ENCODE measurements at regions not wholly inside any gene's neighbourhood (a gene's known extent, or its start where the extent isn't known, plus 50 kb on each side); places are given as distances from the start of the nearest gene placed in this dataset.

DNA sequence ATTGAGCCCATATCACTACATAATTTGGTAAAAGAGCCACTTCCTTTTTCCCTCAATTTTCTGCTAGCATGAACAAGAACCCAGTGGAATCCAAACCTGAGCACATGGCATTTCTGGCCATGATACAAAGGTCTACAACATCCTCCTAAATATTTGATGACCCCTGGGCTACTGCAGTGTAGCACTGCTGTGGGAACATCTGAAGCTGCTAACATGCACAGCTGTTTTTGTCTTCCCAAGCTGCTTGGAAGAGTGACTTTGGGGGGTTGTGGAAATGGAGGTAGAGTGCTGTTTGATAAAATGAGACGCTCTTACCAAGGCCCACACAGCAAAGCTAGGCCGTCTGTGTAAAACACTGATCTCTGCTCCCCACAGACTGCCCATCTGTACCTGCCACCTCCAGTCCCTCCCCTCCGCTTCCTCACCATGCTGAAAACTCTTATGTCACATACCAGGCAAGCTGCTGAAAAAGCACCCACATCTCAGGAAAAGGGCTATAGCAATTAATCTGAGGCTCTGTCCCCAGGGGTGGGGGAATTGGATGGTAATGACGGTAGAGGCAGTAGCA lies 197.2 kb upstream of the HNRNPA3 start:
- Mint-ChIP-seq H3K27ac (ENCODE audit: unreplicated experiment) (no peak overlapping the region), H3K9me3 (ENCODE audit: unreplicated experiment) (no peaks in the 10 kb centered on the region), H3K36me3 (ENCODE audit: low read depth, unreplicated experiment) (no peaks in the 10 kb centered on the region), H3K4me1 (ENCODE audit: unreplicated experiment) (no peaks in the 10 kb centered on the region), H3K27me3 (ENCODE audit: unreplicated experiment) (no peaks in the 10 kb centered on the region), H3K4me3 (ENCODE audit: unreplicated experiment) (no peak overlapping the region)
- TF ChIP-seq, protein P1, sequence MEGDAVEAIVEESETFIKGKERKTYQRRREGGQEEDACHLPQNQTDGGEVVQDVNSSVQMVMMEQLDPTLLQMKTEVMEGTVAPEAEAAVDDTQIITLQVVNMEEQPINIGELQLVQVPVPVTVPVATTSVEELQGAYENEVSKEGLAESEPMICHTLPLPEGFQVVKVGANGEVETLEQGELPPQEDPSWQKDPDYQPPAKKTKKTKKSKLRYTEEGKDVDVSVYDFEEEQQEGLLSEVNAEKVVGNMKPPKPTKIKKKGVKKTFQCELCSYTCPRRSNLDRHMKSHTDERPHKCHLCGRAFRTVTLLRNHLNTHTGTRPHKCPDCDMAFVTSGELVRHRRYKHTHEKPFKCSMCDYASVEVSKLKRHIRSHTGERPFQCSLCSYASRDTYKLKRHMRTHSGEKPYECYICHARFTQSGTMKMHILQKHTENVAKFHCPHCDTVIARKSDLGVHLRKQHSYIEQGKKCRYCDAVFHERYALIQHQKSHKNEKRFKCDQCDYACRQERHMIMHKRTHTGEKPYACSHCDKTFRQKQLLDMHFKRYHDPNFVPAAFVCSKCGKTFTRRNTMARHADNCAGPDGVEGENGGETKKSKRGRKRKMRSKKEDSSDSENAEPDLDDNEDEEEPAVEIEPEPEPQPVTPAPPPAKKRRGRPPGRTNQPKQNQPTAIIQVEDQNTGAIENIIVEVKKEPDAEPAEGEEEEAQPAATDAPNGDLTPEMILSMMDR (IDR thresholded peaks at IDR 0.05; ENCODE audit: unreplicated experiment), result no peak
- DNase-seq (ENCODE audit: low spot score), result no peak

DNA sequence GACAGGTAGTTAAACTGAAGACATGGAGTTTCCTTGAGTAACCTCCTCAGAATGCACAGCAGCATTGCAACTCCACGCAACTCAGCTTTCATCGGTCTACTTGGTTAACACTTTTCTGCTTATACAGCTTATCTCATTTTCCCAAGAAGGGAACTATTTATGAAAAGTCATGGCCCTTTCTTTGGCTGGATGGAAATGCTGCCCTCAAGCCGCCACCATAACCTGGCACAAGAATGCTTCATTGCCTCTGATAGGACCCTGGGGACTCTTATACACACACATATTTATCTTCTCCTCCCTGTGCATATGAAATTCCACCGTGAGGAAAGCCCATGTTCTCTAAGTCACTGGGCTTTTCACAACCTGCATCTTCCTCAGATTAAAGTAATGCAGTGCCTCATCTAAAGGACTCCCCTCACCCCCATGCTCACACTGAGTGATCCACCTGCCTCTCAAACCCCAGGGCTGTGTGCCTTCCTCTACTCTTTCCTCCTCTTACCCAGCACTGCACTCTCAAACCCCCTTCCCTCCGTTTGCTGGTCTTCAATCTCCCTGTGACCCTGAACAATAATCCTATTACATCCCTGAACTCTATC lies 192.0 kb upstream of the HNRNPA3 start:
- no peaks in the 10 kb centered on the region for H3K27me3 Mint-ChIP-seq (ENCODE audit: unreplicated experiment)
- TF ChIP-seq, protein P1 (IDR thresholded peaks at IDR 0.05; ENCODE audit: unreplicated experiment), result no peak
- no peak overlapping the region for H3K27ac Mint-ChIP-seq (ENCODE audit: unreplicated experiment)
- no peak for DNase-seq (ENCODE audit: low spot score)
- H3K9me3 Mint-ChIP-seq (ENCODE audit: unreplicated experiment), result no peaks in the 10 kb centered on the region
- H3K4me1 Mint-ChIP-seq (ENCODE audit: unreplicated experiment), result no peaks in the 10 kb centered on the region
- no peaks in the 10 kb centered on the region for H3K36me3 Mint-ChIP-seq (ENCODE audit: low read depth, unreplicated experiment)
- no peak overlapping the region for H3K4me3 Mint-ChIP-seq (ENCODE audit: unreplicated experiment)

DNA sequence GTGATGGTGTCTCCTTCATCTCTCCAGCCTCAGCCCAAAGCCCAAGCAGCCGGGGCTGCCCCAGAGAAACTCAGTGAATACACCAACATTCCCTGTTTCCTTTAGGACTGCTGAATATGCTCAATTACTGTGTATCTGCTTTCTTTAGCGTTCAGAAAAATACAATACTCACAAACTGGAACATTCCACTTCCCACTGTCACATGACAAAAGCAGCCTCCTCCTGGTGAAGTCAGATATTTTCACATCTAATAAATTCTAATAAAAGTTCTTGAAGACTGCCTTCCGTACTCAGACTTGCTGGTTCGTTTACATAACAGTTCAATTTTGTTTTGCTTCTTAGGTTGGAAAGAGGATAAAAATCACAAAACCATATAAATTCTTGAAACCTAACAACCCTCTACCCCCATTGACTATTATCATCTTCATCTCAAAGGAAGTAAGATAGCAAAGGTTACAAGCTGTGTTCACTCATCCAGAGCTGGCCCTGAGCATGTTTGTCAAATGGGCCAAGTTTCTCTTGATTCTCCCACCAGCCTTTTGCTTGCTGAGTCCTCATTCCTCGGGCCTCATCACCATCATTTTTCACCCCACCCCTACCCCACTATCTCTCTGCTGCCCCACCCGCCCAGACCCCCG lies 190.8 kb upstream of the HNRNPA3 start:
- TF ChIP-seq, protein P1 (IDR thresholded peaks at IDR 0.05; ENCODE audit: unreplicated experiment), result no peak
- DNase-seq (ENCODE audit: low spot score), result no peak
- Mint-ChIP-seq H3K36me3 (ENCODE audit: low read depth, unreplicated experiment) (no peaks in the 10 kb centered on the region), H3K4me1 (ENCODE audit: unreplicated experiment) (no peaks in the 10 kb centered on the region), H3K4me3 (ENCODE audit: unreplicated experiment) (no peak overlapping the region), H3K27ac (ENCODE audit: unreplicated experiment) (no peak overlapping the region), H3K27me3 (ENCODE audit: unreplicated experiment) (no peaks in the 10 kb centered on the region), H3K9me3 (ENCODE audit: unreplicated experiment) (no peaks in the 10 kb centered on the region)

- Mint-ChIP-seq H3K4me1 (ENCODE audit: unreplicated experiment) (peaks cover 2% of the 10 kb centered on the region), H3K9me3 (ENCODE audit: unreplicated experiment) (no peaks in the 10 kb centered on the region), H3K27ac (ENCODE audit: unreplicated experiment) (no peak overlapping the region), H3K4me3 (ENCODE audit: unreplicated experiment) (no peak overlapping the region), H3K36me3 (ENCODE audit: low read depth, unreplicated experiment) (no peaks in the 10 kb centered on the region), H3K27me3 (ENCODE audit: unreplicated experiment) (no peaks in the 10 kb centered on the region)
- DNase-seq (ENCODE audit: low spot score), result no peak
- TF ChIP-seq, protein P1 (IDR thresholded peaks at IDR 0.05; ENCODE audit: unreplicated experiment), result no peak
Measured at GRCh38 chr2:177024765-177025164, 187.8 kb upstream of the HNRNPA3 start.

DNA sequence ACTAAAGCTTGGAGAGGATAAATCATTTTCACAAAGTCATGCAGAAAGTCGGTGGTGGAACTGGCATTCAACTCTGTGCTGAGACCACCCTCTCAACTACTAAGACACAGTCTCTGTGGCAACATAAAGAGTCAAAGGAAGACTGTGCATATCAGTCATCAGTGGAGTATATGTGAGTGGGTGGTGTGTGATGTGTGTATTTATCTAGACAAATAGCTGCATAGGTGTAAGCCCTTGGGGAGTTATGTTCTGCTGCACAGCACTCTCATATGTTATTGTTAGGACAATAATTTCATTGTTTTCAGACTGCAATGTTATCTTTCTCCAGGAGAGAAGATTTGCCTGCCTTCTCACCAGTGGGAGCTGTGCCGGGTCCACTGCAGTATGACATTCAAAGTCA lies 186.3 kb upstream of the HNRNPA3 start:
- Mint-ChIP-seq H3K9me3 (ENCODE audit: unreplicated experiment) (no peaks in the 10 kb centered on the region), H3K4me1 (ENCODE audit: unreplicated experiment) (peaks cover 2% of the 10 kb centered on the region), H3K4me3 (ENCODE audit: unreplicated experiment) (no peak overlapping the region), H3K27ac (ENCODE audit: unreplicated experiment) (no peak overlapping the region), H3K27me3 (ENCODE audit: unreplicated experiment) (peaks cover 1% of the 10 kb centered on the region), H3K36me3 (ENCODE audit: low read depth, unreplicated experiment) (no peaks in the 10 kb centered on the region)
- DNase-seq (ENCODE audit: low spot score), result no peak
- TF ChIP-seq, protein P1 (IDR thresholded peaks at IDR 0.05; ENCODE audit: unreplicated experiment), result no peak
